NCI-H345 treated with DMSO at 0.1 percent for 48 hours (cell line): ENCODE measurements at regions not wholly inside any gene's neighbourhood (a gene's known extent, or its start where the extent isn't known, plus 50 kb on each side); places are given as distances from the start of the nearest gene placed in this dataset.
A peak's percentile ranks its signal among the peaks of the same experiment; 100 is the strongest.
"Not testable (repeated sequence)": the region's sequence is repeated elsewhere in the genome, so short reads cannot be mapped to it uniquely, and the experiment has no call there.

Experiments
- DNase-seq: peaks from one replicate; lab custom pipeline; 2025; ENCODE audit not compliant: unreplicated experiment; lab: John Stamatoyannopoulos, UW

- DNase-seq: no peak
These were observed 350.6 kb upstream of the MAF start for GRCh38 chr16:79950932-79951719.

DNA sequence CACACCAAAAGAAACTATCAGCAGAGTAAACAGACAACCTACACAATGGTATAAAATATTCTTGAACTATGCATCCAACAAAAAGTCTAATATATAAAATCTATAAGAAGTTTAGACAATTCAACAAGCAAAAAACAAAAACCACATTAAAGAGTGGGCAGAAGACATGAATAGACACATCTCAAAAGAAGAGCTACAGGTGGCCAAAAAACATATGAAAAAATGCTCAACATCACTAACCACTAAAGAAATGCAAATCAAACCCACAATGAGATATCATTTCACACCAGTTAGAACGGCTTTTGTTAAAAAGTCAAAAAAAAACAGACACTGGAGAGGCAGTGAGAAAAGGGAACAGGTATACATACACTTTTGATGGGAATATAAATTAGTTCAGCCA is 348.9 kb upstream of the MAF start:
- DNase-seq: no peak

DNA sequence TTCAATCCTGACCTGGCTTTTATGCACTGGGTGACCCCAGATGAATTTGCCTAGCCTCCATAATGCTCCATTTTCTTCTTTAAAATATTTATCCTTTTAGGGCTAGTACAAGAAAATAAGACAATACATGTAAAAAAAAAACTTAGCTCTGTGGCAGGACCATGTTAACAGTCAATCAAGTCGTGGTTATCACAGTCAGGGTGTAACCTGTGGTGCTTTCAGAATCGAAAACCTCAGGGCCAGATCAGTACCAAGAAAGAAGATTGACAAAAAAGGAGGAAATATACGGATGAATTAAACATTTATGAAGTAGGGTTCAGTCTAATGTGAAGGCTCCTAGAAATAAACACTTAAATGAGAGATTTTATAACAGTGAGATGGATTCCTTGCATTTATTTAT is 347.2 kb upstream of the MAF start:
- DNase-seq: no peak

- DNase-seq: no peak
These were observed 345.7 kb upstream of the MAF start for GRCh38 chr16:79946252-79946651.

DNA sequence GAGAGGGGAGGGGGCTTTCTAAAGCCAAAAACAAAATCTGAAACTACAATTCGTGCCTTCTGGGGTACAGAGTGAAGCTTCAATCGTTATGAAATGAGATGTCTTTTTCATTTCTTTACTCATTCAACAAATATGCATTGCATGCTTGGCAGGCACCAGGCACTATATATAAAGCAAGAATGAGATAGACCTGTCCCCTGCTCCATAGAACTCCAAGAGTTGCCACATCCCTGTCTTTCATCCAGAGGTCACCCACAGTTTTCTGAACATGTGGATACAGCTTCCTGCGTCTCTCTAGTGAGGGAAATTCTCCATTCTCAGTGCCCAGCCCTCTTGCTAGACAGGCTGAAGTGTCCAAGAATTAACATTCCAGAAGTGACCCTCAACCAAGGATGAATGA is 343.2 kb upstream of the MAF start:
- peak; percentile 12 for DNase-seq

DNA sequence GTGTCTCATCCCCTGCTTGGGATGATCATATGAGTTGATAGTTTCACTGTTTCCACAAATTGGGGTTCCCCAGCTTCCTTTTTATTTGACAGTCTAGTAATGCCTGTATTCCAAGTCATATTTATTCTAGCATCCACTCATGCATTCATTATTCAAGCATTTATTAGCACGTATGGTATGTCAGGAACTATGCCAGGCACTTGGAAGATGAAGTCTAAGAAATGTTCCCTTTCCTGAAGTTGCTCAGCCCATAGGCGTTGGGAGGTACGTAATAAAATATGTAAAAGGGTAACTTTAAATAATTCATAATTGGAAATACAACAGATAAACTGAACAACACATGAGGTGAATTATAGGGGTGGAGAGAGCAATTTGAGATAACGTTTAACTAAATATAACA is 338.0 kb upstream of the MAF start:
- DNase-seq: no peak

GRCh38 chr16:79937671-79938070 is 337.1 kb upstream of the MAF start:
- DNase-seq: not testable (repeated sequence)

- no peak for DNase-seq
These were observed 333.1 kb upstream of the MAF start for GRCh38 chr16:79933603-79934002.

DNA sequence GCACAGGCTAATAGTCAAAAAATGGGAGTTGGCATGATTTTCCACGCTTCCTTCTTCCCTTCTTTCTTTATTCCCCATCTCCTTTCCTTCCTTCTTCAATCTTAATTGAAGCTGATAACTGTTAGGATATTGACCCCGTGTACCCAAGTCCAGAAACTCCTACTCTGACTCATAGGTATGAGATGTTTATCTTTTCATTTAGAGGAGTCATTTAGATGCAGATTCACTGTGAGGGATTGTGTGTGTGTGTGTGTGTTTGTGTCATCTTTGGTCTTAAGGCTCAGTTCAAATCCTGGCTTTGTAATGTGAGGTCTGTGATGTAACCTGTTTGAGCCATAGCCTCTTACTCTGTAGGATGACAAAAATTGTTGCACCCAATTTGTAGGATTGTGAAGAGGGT is 332.0 kb upstream of the MAF start:
- no peak for DNase-seq

- no peak for DNase-seq
These were observed 331.2 kb upstream of the MAF start for GRCh38 chr16:79931721-79932120.

DNA sequence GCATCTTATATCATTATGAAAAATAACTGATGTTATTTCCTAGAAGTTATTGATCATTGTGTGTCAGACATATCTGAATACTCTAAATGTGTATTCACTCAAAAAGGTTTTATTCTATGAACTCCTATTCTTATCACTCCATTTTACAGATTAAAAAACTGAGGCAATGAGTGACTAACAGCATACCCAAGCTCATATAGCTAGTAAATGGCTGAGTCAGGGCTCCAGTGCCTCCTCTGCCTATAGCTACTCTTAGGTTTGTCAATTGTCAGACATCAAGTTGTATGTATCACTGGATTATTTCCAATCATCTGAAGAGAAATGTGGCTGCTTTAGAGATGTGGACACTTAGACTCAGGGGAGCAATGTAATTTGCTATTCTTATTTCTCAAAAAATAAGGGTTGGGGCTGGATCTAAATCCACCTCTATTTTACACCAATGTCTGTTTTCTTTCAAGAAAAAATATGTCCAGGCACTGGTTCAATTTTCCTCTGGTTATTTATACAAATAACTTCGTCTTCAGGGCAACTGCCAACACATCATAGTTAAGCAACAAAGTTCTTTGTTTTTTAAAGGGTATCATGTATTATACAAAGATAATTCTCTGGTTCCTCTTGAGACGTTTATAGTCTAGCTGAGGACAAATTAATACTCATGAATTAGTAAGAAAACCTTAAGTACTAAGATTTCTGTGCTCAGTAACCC is 328.9 kb upstream of the MAF start:
- no peak for DNase-seq

GRCh38 chr16:79928142-79928873 is 327.8 kb upstream of the MAF start:
- no peak for DNase-seq

- DNase-seq: no peak
These were observed 326.1 kb upstream of the MAF start for GRCh38 chr16:79926451-79927205.

DNA sequence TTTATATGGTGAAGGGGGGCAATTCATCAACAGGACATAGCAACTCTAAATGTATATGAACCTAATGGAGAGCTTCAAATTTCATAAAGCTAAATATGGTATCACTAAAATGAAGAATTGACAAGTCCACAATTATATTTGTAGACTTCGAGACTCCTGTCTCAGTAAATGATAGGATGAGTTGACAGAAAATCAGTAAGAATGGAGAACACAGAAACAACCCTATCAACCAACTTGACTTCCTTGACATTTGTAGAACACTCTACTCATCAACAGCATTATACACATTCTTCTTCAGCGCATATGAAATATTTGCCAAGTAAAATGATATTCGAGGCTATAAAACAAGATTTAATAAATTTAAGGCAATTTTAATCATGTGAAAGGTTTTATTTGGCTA is 322.9 kb upstream of the MAF start:
- no peak for DNase-seq

DNA sequence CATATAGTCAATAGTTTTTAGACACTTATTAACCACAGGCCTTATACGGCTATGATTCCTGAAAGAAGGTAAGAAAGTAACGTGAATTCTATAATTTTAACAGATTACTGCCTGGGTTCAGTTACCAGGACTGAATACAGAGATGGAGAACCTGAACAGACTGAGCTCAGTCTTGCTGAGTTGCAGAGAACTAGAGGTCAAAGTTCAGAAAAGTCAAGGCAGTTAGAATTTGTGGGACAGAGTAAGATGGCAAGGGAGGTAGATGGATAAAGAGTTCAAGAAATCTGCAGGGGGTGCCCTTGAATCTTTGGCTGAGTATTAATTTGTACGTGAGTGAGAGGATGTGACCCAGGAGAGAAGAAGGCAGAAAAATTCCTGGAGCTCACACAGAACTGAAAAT is 320.1 kb upstream of the MAF start:
- DNase-seq: no peak

DNA sequence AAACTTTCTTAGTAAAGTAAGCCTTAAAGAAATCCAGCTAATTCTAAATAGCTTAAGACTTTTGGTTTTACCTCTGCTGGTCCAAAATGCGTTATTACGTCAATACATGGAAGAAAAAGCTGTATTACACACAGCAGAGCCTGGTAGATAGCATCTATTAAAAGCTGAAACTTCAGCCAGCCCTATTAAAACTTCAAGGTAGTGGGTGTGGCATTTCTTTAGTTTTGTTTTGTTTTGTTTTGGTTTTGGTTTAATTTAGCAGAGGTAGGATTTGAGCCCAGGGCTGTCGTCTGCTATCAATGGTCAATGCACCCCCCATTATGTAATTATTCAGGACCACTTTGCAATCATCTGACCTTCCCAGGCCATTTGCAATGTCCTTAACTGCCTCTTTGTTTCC is 318.4 kb upstream of the MAF start:
- DNase-seq: no peak

- DNase-seq: no peak
These were observed 315.2 kb upstream of the MAF start for GRCh38 chr16:79915761-79916160.

DNA sequence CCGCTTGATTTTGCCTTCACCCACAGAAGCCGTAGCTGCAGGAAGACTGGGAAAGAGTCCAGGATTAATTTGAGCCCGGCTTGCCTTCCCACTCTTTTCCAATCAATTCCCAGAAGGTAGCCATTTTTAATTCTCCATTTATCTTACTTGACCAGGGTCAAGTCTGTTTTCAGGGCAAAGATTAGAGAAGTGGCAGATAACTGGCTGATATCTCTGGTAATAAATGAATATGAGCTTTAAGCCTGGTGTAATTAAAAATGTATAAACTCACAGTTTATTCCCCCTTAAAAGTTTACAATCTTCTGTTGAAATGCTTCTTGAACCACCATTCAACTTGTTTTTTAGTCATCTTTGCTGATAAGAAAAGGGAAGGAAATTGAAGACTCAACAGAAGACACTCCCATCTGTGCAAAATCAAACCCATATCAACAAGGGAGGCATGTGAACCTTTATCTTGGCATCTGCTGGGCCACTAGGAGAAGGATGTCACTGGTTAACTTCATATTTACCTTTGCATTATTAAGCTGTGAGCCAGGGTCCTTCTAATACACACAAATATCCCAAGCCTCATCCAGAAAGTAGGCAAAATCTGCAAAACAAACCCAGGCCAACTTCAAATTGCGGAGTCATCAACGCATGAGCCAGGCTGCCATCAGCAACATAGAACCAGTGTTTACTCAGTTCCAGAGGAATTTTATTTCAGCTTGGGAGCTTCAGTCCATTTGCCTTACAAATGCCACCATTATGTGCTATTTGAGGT is 314.6 kb upstream of the MAF start:
- DNase-seq: no peak

- DNase-seq: no peak
These were observed 312.2 kb upstream of the MAF start for GRCh38 chr16:79912592-79913310.

GRCh38 chr16:79911660-79912059 is 311.1 kb upstream of the MAF start:
- no peak for DNase-seq
